HEK293 (cell line): ENCODE measurements at regions not wholly inside any gene's neighbourhood (a gene's known extent, or its start where the extent isn't known, plus 50 kb on each side); places are given as distances from the start of the nearest gene placed in this dataset.
"Not testable (repeated sequence)": the region's sequence is repeated elsewhere in the genome, so short reads cannot be mapped to it uniquely, and the experiment has no call there.

Experiments
- CTCF ChIA-PET: fragments of 350-600 bp; formaldehyde crosslinking; extraction: SDS; loops from one replicate; lab custom pipeline; 2021; ENCODE audit warnings: antibody characterized with exemption; lab: Yijun Ruan, JAX
- POLR2A ChIA-PET: fragments of 300-600 bp; formaldehyde crosslinking; extraction: SDS; loops from one replicate; lab custom pipeline; 2020; ENCODE audit warnings: antibody characterized with exemption, inconsistent platforms; lab: Yijun Ruan, JAX
- H3K27ac ChIP-seq: fragments of 200-500 bp; sonication (Bioruptor generic); 2 replicates; pipeline ENCODE4 v1.5.1; 2014; ENCODE audit warnings: low read depth, low read length, control low read depth, inconsistent platforms; ENCODE audit errors: extremely low read depth
- H3K36me3 ChIP-seq, 2 experiments: fragments of 200-500 bp in 1 of 2; sonication (Bioruptor generic) in 1 of 2; 1 replicate in 1 of 2; 2 replicates in 1 of 2; pipeline ENCODE4 v1.5.1; 2014 to 2017; ENCODE audit warnings: inconsistent platforms in 2 of 2, low read length in 2 of 2; ENCODE audit not compliant: control insufficient read depth in 2 of 2, insufficient read depth in 1 of 2
- H3K4me1 ChIP-seq: fragments of 200-500 bp; sonication (Bioruptor generic); 2 replicates; pipeline ENCODE4 v1.5.1; 2014; ENCODE audit warnings: mild to moderate bottlenecking, low read length, inconsistent platforms; ENCODE audit not compliant: control insufficient read depth, insufficient read depth
- H3K4me3 ChIP-seq: 2 replicates; pipeline ENCODE4 v1.5.1; 2011; ENCODE audit warnings: low read depth, mild to moderate bottlenecking, control low read depth, low read length, moderate library complexity
- H3K9me3 ChIP-seq: fragments of 200-500 bp; sonication (Bioruptor generic); 2 replicates; pipeline ENCODE4 v1.5.1; 2014; ENCODE audit warnings: low read depth, low read length, inconsistent platforms; ENCODE audit not compliant: control insufficient read depth, insufficient read depth
- KLF9 ChIP-seq: fragments of 450-650 bp; formaldehyde crosslinking; IDR thresholded peaks from 2 replicates; pipeline ENCODE4 v1.5.1; 2016; ENCODE audit warnings: missing biosample characterization, missing genetic modification characterization, low read depth
- REPIN1 ChIP-seq: fragments of 450-650 bp; formaldehyde crosslinking; IDR thresholded peaks from 2 replicates; pipeline ENCODE4 v1.5.1; 2017; ENCODE audit warnings: missing biosample characterization, missing genetic modification characterization, low read depth
- TCF7L2 ChIP-seq: IDR thresholded peaks from 2 replicates; pipeline ENCODE4 v1.6.1; 2011; ENCODE audit warnings: low read depth, mild to moderate bottlenecking, inconsistent platforms, low read length, moderate library complexity, borderline replicate concordance
- ZNF10 ChIP-seq: fragments of 450-650 bp; formaldehyde crosslinking; IDR thresholded peaks from 2 replicates; pipeline ENCODE4 v1.5.1; 2017; ENCODE audit warnings: missing biosample characterization, missing genetic modification characterization
- ZNF366 ChIP-seq: fragments of 450-650 bp; formaldehyde crosslinking; conservative IDR thresholded peaks from 2 replicates; pipeline ENCODE4 v1.5.1; 2016; ENCODE audit warnings: missing biosample characterization, missing genetic modification characterization
- ZNF426 ChIP-seq: fragments of 450-650 bp; formaldehyde crosslinking; IDR thresholded peaks from 2 replicates; pipeline ENCODE4 v1.5.1; 2017; ENCODE audit warnings: missing biosample characterization, missing genetic modification characterization, mild to moderate bottlenecking, inconsistent platforms, moderate library complexity
- ZNF501 ChIP-seq: fragments of 450-650 bp; formaldehyde crosslinking; IDR thresholded peaks from 2 replicates; pipeline ENCODE4 v1.5.1; 2016; ENCODE audit warnings: missing biosample characterization, missing genetic modification characterization
- ZNF548 ChIP-seq: fragments of 450-650 bp; formaldehyde crosslinking; IDR thresholded peaks from 2 replicates; pipeline ENCODE4 v1.5.1; 2016; ENCODE audit warnings: missing biosample characterization, missing genetic modification characterization
- ZNF555 ChIP-seq: fragments of 450-650 bp; formaldehyde crosslinking; conservative IDR thresholded peaks from 2 replicates; pipeline ENCODE4 v1.5.1; 2017; ENCODE audit warnings: missing biosample characterization, mild to moderate bottlenecking, missing genetic modification characterization, inconsistent platforms
- ZNF664 ChIP-seq: fragments of 450-650 bp; formaldehyde crosslinking; IDR thresholded peaks from 2 replicates; pipeline ENCODE4 v1.5.1; 2016; ENCODE audit warnings: missing biosample characterization, missing genetic modification characterization
- ZNF677 ChIP-seq: fragments of 450-650 bp; IDR thresholded peaks from 2 replicates; pipeline ENCODE4 v1.5.0; 2018; ENCODE audit warnings: missing biosample characterization, mild to moderate bottlenecking, missing genetic modification characterization, moderate library complexity
- TF ChIP-seq, protein P1 (sequence below): fragments of 450-650 bp; formaldehyde crosslinking; IDR thresholded peaks from 2 replicates; pipeline ENCODE4 v1.5.1; 2017; ENCODE audit warnings: missing biosample characterization, missing genetic modification characterization
- TF ChIP-seq, protein P2 (sequence below): fragments of 450-650 bp; formaldehyde crosslinking; IDR thresholded peaks from 2 replicates; pipeline ENCODE4 v1.5.1; 2016; ENCODE audit warnings: missing biosample characterization, missing genetic modification characterization
- TF ChIP-seq, protein P3 (sequence below): fragments of 450-650 bp; formaldehyde crosslinking; IDR thresholded peaks from 2 replicates; pipeline ENCODE4 v1.5.1; 2016; ENCODE audit warnings: missing biosample characterization, missing genetic modification characterization
- TF ChIP-seq, protein P4 (sequence below): fragments of 450-650 bp; formaldehyde crosslinking; IDR thresholded peaks from 2 replicates; pipeline ENCODE4 v1.5.1; 2017; ENCODE audit warnings: missing biosample characterization, missing genetic modification characterization
- TF ChIP-seq, protein P5 (sequence below): fragments of 450-650 bp; formaldehyde crosslinking; IDR thresholded peaks from 2 replicates; pipeline ENCODE4 v1.5.1; 2016; ENCODE audit warnings: missing biosample characterization, missing genetic modification characterization

DNA sequence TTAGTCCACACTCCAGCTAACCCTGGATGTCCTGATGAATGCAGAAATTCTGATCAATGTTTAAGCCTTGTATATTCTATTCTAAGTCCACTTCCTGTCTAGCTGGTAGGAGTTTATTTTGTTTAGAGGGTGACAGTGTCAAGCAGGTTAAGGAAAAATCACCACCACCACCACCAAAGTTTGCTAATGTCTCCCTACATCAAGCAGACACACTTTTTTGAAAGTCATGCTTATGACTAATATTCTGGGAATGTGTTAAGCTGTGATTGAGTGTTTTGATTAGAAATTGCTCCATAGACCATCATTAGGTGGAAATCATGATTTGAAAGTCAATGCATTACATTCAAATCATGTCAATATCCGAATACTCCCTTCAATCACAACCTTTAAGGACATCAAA lies 1530.1 kb downstream of the MAT2B start:
- Histone ChIP-seq H3K27ac (no peak overlapping the region), H3K4me3 (no peak overlapping the region), H3K9me3 (no peaks in the 10 kb centered on the region), H3K36me3 (no peaks in the 10 kb centered on the region), H3K4me1 (no peaks in the 10 kb centered on the region)
- CTCF ChIA-PET: interaction anchor here (0.6 kb wide), 1 partner anchor 1336 kb away, joined by 3 read pairs; no protein-coding TSS in a partner anchor
- POLR2A ChIA-PET: no interaction called here
- TF ChIP-seq, protein P1, sequence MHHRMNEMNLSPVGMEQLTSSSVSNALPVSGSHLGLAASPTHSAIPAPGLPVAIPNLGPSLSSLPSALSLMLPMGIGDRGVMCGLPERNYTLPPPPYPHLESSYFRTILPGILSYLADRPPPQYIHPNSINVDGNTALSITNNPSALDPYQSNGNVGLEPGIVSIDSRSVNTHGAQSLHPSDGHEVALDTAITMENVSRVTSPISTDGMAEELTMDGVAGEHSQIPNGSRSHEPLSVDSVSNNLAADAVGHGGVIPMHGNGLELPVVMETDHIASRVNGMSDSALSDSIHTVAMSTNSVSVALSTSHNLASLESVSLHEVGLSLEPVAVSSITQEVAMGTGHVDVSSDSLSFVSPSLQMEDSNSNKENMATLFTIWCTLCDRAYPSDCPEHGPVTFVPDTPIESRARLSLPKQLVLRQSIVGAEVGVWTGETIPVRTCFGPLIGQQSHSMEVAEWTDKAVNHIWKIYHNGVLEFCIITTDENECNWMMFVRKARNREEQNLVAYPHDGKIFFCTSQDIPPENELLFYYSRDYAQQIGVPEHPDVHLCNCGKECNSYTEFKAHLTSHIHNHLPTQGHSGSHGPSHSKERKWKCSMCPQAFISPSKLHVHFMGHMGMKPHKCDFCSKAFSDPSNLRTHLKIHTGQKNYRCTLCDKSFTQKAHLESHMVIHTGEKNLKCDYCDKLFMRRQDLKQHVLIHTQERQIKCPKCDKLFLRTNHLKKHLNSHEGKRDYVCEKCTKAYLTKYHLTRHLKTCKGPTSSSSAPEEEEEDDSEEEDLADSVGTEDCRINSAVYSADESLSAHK: no peak
- TF ChIP-seq ZNF501 (tag by site-specific recombination) (no peak), ZNF10 (no peak), REPIN1 (tag by site-specific recombination) (no peak), KLF9 (tag by site-specific recombination) (no peak), ZNF677 (no peak), ZNF548 (tag by site-specific recombination) (no peak), TCF7L2 (no peak)
- TF ChIP-seq, protein P2, sequence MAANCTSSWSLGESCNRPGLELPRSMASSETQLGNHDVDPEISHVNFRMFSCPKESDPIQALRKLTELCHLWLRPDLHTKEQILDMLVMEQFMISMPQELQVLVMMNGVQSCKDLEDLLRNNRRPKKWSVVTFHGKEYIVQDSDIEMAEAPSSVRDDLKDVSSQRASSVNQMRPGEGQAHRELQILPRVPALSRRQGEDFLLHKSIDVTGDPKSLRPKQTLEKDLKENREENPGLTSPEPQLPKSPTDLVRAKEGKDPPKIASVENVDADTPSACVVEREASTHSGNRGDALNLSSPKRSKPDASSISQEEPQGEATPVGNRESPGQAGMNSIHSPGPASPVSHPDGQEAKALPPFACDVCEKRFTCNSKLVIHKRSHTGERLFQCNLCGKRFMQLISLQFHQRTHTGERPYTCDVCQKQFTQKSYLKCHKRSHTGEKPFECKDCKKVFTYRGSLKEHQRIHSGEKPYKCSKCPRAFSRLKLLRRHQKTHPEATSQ: no peak
- TF ChIP-seq, protein P3, sequence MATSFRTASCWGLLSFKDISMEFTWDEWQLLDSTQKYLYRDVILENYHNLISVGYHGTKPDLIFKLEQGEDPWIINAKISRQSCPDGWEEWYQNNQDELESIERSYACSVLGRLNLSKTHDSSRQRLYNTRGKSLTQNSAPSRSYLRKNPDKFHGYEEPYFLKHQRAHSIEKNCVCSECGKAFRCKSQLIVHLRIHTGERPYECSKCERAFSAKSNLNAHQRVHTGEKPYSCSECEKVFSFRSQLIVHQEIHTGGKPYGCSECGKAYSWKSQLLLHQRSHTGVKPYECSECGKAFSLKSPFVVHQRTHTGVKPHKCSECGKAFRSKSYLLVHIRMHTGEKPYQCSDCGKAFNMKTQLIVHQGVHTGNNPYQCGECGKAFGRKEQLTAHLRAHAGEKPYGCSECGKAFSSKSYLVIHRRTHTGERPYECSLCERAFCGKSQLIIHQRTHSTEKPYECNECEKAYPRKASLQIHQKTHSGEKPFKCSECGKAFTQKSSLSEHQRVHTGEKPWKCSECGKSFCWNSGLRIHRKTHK (tag by site-specific recombination): no peak

DNA sequence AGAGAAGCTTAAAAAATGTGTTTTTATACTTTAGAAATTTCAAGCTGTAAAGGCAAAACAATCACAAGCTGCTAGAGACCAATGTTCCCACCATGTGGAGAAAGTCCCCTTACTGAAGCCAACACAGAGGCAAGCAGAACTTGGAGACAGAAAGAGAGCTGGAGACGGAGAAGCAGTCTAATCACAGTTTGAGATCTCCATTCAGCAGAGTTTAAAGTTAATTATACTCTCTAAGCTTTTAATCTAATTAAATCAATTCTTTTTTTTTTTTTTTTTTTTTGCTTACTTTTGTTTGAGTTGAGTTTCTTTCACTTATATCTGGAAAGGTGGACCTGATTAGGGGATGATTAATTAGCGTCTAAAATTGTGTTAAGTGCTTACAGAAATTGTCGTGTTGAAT lies 1534.3 kb downstream of the MAT2B start:
- H3K4me1 ChIP-seq: no peaks in the 10 kb centered on the region
- H3K9me3 ChIP-seq: no peaks in the 10 kb centered on the region
- CTCF ChIA-PET: no interaction called here
- no peak overlapping the region for H3K4me3 ChIP-seq
- H3K36me3 ChIP-seq: no peaks in the 10 kb centered on the region
- TF ChIP-seq, protein P4, sequence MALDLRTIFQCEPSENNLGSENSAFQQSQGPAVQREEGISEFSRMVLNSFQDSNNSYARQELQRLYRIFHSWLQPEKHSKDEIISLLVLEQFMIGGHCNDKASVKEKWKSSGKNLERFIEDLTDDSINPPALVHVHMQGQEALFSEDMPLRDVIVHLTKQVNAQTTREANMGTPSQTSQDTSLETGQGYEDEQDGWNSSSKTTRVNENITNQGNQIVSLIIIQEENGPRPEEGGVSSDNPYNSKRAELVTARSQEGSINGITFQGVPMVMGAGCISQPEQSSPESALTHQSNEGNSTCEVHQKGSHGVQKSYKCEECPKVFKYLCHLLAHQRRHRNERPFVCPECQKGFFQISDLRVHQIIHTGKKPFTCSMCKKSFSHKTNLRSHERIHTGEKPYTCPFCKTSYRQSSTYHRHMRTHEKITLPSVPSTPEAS: no peak
- TF ChIP-seq ZNF366 (no peak), ZNF555 (tag by site-specific recombination) (no peak), ZNF664 (tag by site-specific recombination) (no peak), ZNF426 (tag by site-specific recombination) (no peak)
- TF ChIP-seq, protein P5, sequence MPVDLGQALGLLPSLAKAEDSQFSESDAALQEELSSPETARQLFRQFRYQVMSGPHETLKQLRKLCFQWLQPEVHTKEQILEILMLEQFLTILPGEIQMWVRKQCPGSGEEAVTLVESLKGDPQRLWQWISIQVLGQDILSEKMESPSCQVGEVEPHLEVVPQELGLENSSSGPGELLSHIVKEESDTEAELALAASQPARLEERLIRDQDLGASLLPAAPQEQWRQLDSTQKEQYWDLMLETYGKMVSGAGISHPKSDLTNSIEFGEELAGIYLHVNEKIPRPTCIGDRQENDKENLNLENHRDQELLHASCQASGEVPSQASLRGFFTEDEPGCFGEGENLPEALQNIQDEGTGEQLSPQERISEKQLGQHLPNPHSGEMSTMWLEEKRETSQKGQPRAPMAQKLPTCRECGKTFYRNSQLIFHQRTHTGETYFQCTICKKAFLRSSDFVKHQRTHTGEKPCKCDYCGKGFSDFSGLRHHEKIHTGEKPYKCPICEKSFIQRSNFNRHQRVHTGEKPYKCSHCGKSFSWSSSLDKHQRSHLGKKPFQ (tag by site-specific recombination): no peak
- H3K27ac ChIP-seq: no peak overlapping the region
- POLR2A ChIA-PET: interaction anchor here (0.6 kb wide), 1 partner anchor 23 kb away, joined by 4 read pairs; no protein-coding TSS in a partner anchor

DNA sequence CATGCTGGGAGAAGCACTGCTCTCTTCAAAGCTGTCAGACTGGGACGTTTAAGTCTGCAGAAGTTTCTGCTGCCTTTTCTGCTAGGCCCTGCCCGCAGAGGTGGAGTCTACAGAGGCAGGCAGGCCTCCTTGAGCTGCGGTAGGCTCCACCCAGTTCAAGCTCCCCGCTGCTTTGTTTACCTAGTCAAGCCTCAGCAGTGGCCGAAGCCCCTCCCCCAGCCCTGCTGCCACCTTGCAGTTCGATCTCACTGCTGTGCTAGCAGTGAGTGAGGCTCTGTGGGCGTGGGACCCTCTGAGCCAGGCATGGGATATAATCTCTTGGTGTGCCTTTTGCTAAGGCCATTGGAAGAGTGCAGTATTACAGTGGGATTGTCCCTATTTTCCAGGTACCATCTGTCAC lies 1540.5 kb downstream of the MAT2B start:
- H3K9me3 ChIP-seq, H3K27ac ChIP-seq, POLR2A ChIA-PET, H3K36me3 ChIP-seq, H3K4me3 ChIP-seq, CTCF ChIA-PET, H3K4me1 ChIP-seq: not testable (repeated sequence)
